ENCODE measurements at regions not wholly inside any gene's neighbourhood (a gene's known extent, or its start where the extent isn't known, plus 50 kb on each side); places are given as distances from the start of the nearest gene placed in this dataset.
"Not testable (repeated sequence)": the region's sequence is repeated elsewhere in the genome, so short reads cannot be mapped to it uniquely, and the experiment has no call there.

- Mint-ChIP-seq H3K27me3 (no peaks in the 10 kb centered on the region), H3K36me3 (no peaks in the 10 kb centered on the region), H3K9me3 (ENCODE audit: low read depth) (peaks cover 12% of the 10 kb centered on the region), H3K27ac (no peak overlapping the region), H3K4me3 (no peak overlapping the region), H3K4me1 (ENCODE audit: low read depth) (no peaks in the 10 kb centered on the region)
Measured at GRCh38 chr14:86168371-86168770, 638.4 kb downstream of the FLRT2 start.

GRCh38 chr14:86166541-86166940 lies 636.6 kb downstream of the FLRT2 start:
- Mint-ChIP-seq H3K27me3 (no peaks in the 10 kb centered on the region), H3K36me3 (no peaks in the 10 kb centered on the region), H3K4me1 (ENCODE audit: low read depth) (no peaks in the 10 kb centered on the region), H3K9me3 (ENCODE audit: low read depth) (peaks cover 9% of the 10 kb centered on the region), H3K4me3 (no peak overlapping the region), H3K27ac (no peak overlapping the region)

GRCh38 chr14:86153480-86153879 lies 623.5 kb downstream of the FLRT2 start:
- H3K4me3 Mint-ChIP-seq, result no peak overlapping the region
- H3K4me1 Mint-ChIP-seq (ENCODE audit: low read depth), result no peaks in the 10 kb centered on the region
- peaks cover 18% of the 10 kb centered on the region for H3K9me3 Mint-ChIP-seq (ENCODE audit: low read depth)
- H3K27me3 Mint-ChIP-seq, result no peaks in the 10 kb centered on the region
- H3K36me3 Mint-ChIP-seq, result no peaks in the 10 kb centered on the region
- H3K27ac Mint-ChIP-seq, result no peak overlapping the region

GRCh38 chr14:86143248-86143647 lies 613.3 kb downstream of the FLRT2 start:
- no peaks in the 10 kb centered on the region for H3K4me1 Mint-ChIP-seq (ENCODE audit: low read depth)
- H3K9me3 Mint-ChIP-seq (ENCODE audit: low read depth), result peaks cover 18% of the 10 kb centered on the region
- no peaks in the 10 kb centered on the region for H3K27me3 Mint-ChIP-seq
- H3K4me3 Mint-ChIP-seq, result no peak overlapping the region
- H3K27ac Mint-ChIP-seq, result no peak overlapping the region
- H3K36me3 Mint-ChIP-seq, result peaks cover 2% of the 10 kb centered on the region

GRCh38 chr14:86141966-86142365 lies 612.0 kb downstream of the FLRT2 start:
- no peak overlapping the region for H3K4me3 Mint-ChIP-seq
- H3K27ac Mint-ChIP-seq, result no peak overlapping the region
- H3K27me3 Mint-ChIP-seq, result no peaks in the 10 kb centered on the region
- no peaks in the 10 kb centered on the region for H3K4me1 Mint-ChIP-seq (ENCODE audit: low read depth)
- peaks cover 2% of the 10 kb centered on the region for H3K36me3 Mint-ChIP-seq
- H3K9me3 Mint-ChIP-seq (ENCODE audit: low read depth), result peaks cover 25% of the 10 kb centered on the region

- no peaks in the 10 kb centered on the region for H3K4me1 Mint-ChIP-seq (ENCODE audit: low read depth)
Measured at GRCh38 chr14:86129426-86129825, 599.5 kb downstream of the FLRT2 start.

GRCh38 chr14:86124328-86124727 lies 594.4 kb downstream of the FLRT2 start:
- Mint-ChIP-seq H3K4me3 (no peak overlapping the region), H3K27ac (no peak overlapping the region), H3K27me3 (no peaks in the 10 kb centered on the region), H3K36me3 (peaks cover 29% of the 10 kb centered on the region), H3K9me3 (ENCODE audit: low read depth) (peaks cover 8% of the 10 kb centered on the region), H3K4me1 (ENCODE audit: low read depth) (no peaks in the 10 kb centered on the region)

More at GRCh38 chr14:86129426-86129825, 599.5 kb downstream of the FLRT2 start:
- Mint-ChIP-seq H3K9me3 (ENCODE audit: low read depth) (peaks cover 19% of the 10 kb centered on the region), H3K36me3 (peaks cover 22% of the 10 kb centered on the region), H3K27me3 (no peaks in the 10 kb centered on the region), H3K4me3 (no peak overlapping the region), H3K27ac (no peak overlapping the region)

GRCh38 chr14:86115972-86116371 lies 586.0 kb downstream of the FLRT2 start:
- H3K4me3 Mint-ChIP-seq, result no peak overlapping the region
- no peaks in the 10 kb centered on the region for H3K27me3 Mint-ChIP-seq
- peaks cover 36% of the 10 kb centered on the region for H3K36me3 Mint-ChIP-seq

GRCh38 chr14:86110871-86111270 lies 580.9 kb downstream of the FLRT2 start:
- H3K27ac Mint-ChIP-seq; H3K27me3 Mint-ChIP-seq; H3K4me3 Mint-ChIP-seq; H3K4me1 Mint-ChIP-seq (ENCODE audit: low read depth): not testable (repeated sequence)
- H3K36me3 Mint-ChIP-seq, result peaks cover 22% of the 10 kb centered on the region
- peaks cover 17% of the 10 kb centered on the region for H3K9me3 Mint-ChIP-seq (ENCODE audit: low read depth)

More at GRCh38 chr14:86115972-86116371, 586.0 kb downstream of the FLRT2 start:
- Mint-ChIP-seq H3K27ac (no peak overlapping the region), H3K9me3 (ENCODE audit: low read depth) (peaks cover 27% of the 10 kb centered on the region), H3K4me1 (ENCODE audit: low read depth) (no peaks in the 10 kb centered on the region)

GRCh38 chr14:86104691-86105265 lies 574.8 kb downstream of the FLRT2 start:
- Mint-ChIP-seq H3K27ac (no peak overlapping the region), H3K36me3 (peaks cover 16% of the 10 kb centered on the region), H3K4me3 (no peak overlapping the region)

GRCh38 chr14:86094512-86094911 lies 564.6 kb downstream of the FLRT2 start:
- Mint-ChIP-seq H3K4me3 (no peak overlapping the region), H3K4me1 (ENCODE audit: low read depth) (peaks cover 6% of the 10 kb centered on the region), H3K9me3 (ENCODE audit: low read depth) (no peaks in the 10 kb centered on the region), H3K27me3 (no peaks in the 10 kb centered on the region), H3K27ac (no peak overlapping the region), H3K36me3 (peaks cover 14% of the 10 kb centered on the region)

More at GRCh38 chr14:86104691-86105265, 574.8 kb downstream of the FLRT2 start:
- H3K27me3 Mint-ChIP-seq, result no peaks in the 10 kb centered on the region
- peaks cover 11% of the 10 kb centered on the region for H3K9me3 Mint-ChIP-seq (ENCODE audit: low read depth)
- H3K4me1 Mint-ChIP-seq (ENCODE audit: low read depth), result no peaks in the 10 kb centered on the region

- Mint-ChIP-seq H3K36me3 (peaks cover 14% of the 10 kb centered on the region), H3K9me3 (ENCODE audit: low read depth) (peaks cover 4% of the 10 kb centered on the region), H3K4me3 (no peak overlapping the region), H3K27ac (no peak overlapping the region), H3K27me3 (no peaks in the 10 kb centered on the region), H3K4me1 (ENCODE audit: low read depth) (peaks cover 6% of the 10 kb centered on the region)
Measured at GRCh38 chr14:86091811-86092210, 561.9 kb downstream of the FLRT2 start.

- no peaks in the 10 kb centered on the region for H3K27me3 Mint-ChIP-seq
- no peaks in the 10 kb centered on the region for H3K4me1 Mint-ChIP-seq (ENCODE audit: low read depth)
Measured at GRCh38 chr14:86088156-86088555, 558.2 kb downstream of the FLRT2 start.

GRCh38 chr14:86087377-86087776 lies 557.4 kb downstream of the FLRT2 start:
- Mint-ChIP-seq H3K36me3 (peaks cover 10% of the 10 kb centered on the region), H3K9me3 (ENCODE audit: low read depth) (peaks cover 4% of the 10 kb centered on the region), H3K27me3 (no peaks in the 10 kb centered on the region), H3K27ac (no peak overlapping the region), H3K4me1 (ENCODE audit: low read depth) (no peaks in the 10 kb centered on the region), H3K4me3 (no peak overlapping the region)

More at GRCh38 chr14:86088156-86088555, 558.2 kb downstream of the FLRT2 start:
- Mint-ChIP-seq H3K9me3 (ENCODE audit: low read depth) (peaks cover 4% of the 10 kb centered on the region), H3K4me3 (no peak overlapping the region), H3K27ac (no peak overlapping the region), H3K36me3 (peaks cover 13% of the 10 kb centered on the region)

- Mint-ChIP-seq H3K4me1 (ENCODE audit: low read depth) (no peaks in the 10 kb centered on the region), H3K36me3 (peaks cover 10% of the 10 kb centered on the region), H3K9me3 (ENCODE audit: low read depth) (peaks cover 4% of the 10 kb centered on the region), H3K27me3 (no peaks in the 10 kb centered on the region), H3K27ac (no peak overlapping the region), H3K4me3 (no peak overlapping the region)
Measured at GRCh38 chr14:86086962-86087361, 557.0 kb downstream of the FLRT2 start.

GRCh38 chr14:86084097-86084496 lies 554.2 kb downstream of the FLRT2 start:
- no peaks in the 10 kb centered on the region for H3K4me1 Mint-ChIP-seq (ENCODE audit: low read depth)

More at GRCh38 chr14:86084097-86084496, 554.2 kb downstream of the FLRT2 start:
- peaks cover 16% of the 10 kb centered on the region for H3K36me3 Mint-ChIP-seq
- no peak overlapping the region for H3K4me3 Mint-ChIP-seq
- peaks cover 8% of the 10 kb centered on the region for H3K9me3 Mint-ChIP-seq (ENCODE audit: low read depth)
- H3K27ac Mint-ChIP-seq, result no peak overlapping the region
- no peaks in the 10 kb centered on the region for H3K27me3 Mint-ChIP-seq
